A549 (cell line): ENCODE measurements at regions not wholly inside any gene's neighbourhood (a gene's known extent, or its start where the extent isn't known, plus 50 kb on each side); places are given as distances from the start of the nearest gene placed in this dataset.

Source experiments
- ATAC-seq, 2 experiments: fragments of 200-7000 bp in 1 of 2; fragments of >200 bp in 1 of 2; cut with Nextera tagmentation in 1 of 2; cut with Tn5 transposase in 1 of 2; 3 replicates each; pipeline versions ENCODE4 v1.8.0 to v1.9.1; 2018 to 2020; ENCODE audit warnings: mild to moderate bottlenecking in 1 of 2, moderate library complexity in 1 of 2
- CTCF ChIA-PET: fragments of 300-600 bp; sonication (Branson Sonifier 250); formaldehyde crosslinking; extraction: SDS; loops from one replicate; lab custom pipeline; 2021; ENCODE audit warnings: antibody characterized with exemption, inconsistent platforms; lab: Yijun Ruan, JAX
- POLR2A ChIA-PET: fragments of 350-600 bp; formaldehyde crosslinking; extraction: SDS; loops from one replicate; lab custom pipeline; 2021; ENCODE audit warnings: antibody characterized with exemption, inconsistent platforms; lab: Yijun Ruan, JAX
- DNase-seq, 2 experiments: peaks; one replicate each; pipeline versions ENCODE4 v3.0.0 to v3.0.0-alpha.2; 2011 to 2016; ENCODE audit warnings: low read depth in 1 of 2, low spot score in 1 of 2
- FAIRE-seq: peaks from 2 replicates; lab custom pipeline; 2011; peaks lifted over from hg19 to GRCh38; lab: Jason Lieb, UNC
- H3K27ac ChIP-seq, 2 experiments: fragments of >200 bp; sonication (Bioruptor Twin); formaldehyde crosslinking; 3 replicates each; pipeline ENCODE4 v1.5.1; 2016 to 2017
- H3K4me1 ChIP-seq: fragments of >200 bp; sonication (Bioruptor Twin); formaldehyde crosslinking; 3 replicates; pipeline ENCODE4 v1.6.1; 2016
- H3K4me2 ChIP-seq: fragments of >200 bp; sonication (Bioruptor Twin); formaldehyde crosslinking; 3 replicates; pipeline ENCODE4 v1.6.1; 2016
- H3K4me3 ChIP-seq: fragments of >200 bp; sonication (Bioruptor Twin); formaldehyde crosslinking; 3 replicates; pipeline ENCODE4 v1.5.1; 2016
- H3K9me3 ChIP-seq: fragments of >200 bp; sonication (Bioruptor Twin); formaldehyde crosslinking; 3 replicates; pipeline ENCODE4 v1.6.1; 2016
- CEBPB ChIP-seq, 2 experiments: fragments of >200 bp in 1 of 2; sonication (Bioruptor Twin) in 1 of 2; formaldehyde crosslinking in 1 of 2; IDR thresholded peaks; 2 replicates each; pipeline ENCODE4 v1.6.1; 2012 to 2016
- CHD4 ChIP-seq: fragments of 200-600 bp; sonication (generic); IDR thresholded peaks from 2 replicates; pipeline ENCODE4 v1.6.1; 2016; ENCODE audit warnings: antibody characterized with exemption, mild to moderate bottlenecking, borderline replicate concordance
- FOSL2 ChIP-seq, 2 experiments: fragments of 450-650 bp in 1 of 2; fragments of >200 bp in 1 of 2; sonication (Bioruptor Twin) in 1 of 2; formaldehyde crosslinking; IDR thresholded peaks; 2 replicates each; pipeline versions ENCODE4 v1.5.0 to v1.6.1; 2016 to 2020; ENCODE audit warnings: mild to moderate bottlenecking in 1 of 2, moderate library complexity in 1 of 2
- HDAC2 ChIP-seq: fragments of 200-600 bp; sonication (generic); IDR thresholded peaks from 2 replicates; pipeline ENCODE4 v1.6.1; 2016
- KDM1A ChIP-seq: fragments of 200-600 bp; sonication (generic); IDR thresholded peaks from 2 replicates; pipeline ENCODE4 v1.6.1; 2016; ENCODE audit warnings: low read depth, mild to moderate bottlenecking
- NFE2L2 ChIP-seq: fragments of 150-350 bp; conservative IDR thresholded peaks from 2 replicates; pipeline ENCODE4 v1.6.1; 2014; ENCODE audit warnings: low read length
- NPAS2 ChIP-seq: fragments of 250-450 bp; sonication (Bioruptor Pico); IDR thresholded peaks from 2 replicates; pipeline ENCODE4 v1.8.0; 2022; ENCODE audit warnings: mild to moderate bottlenecking, moderate library complexity, borderline replicate concordance
- NR3C1 ChIP-seq: fragments of >200 bp; sonication (Bioruptor Twin); formaldehyde crosslinking; IDR thresholded peaks from 3 replicates; pipeline ENCODE4 v1.6.1; 2017
- TP53 ChIP-seq: fragments of 250-450 bp; sonication (Bioruptor Pico); IDR thresholded peaks from 2 replicates; pipeline ENCODE4 v1.5.0; 2021; ENCODE audit warnings: mild to moderate bottlenecking, moderate library complexity
- ZC3H11A ChIP-seq: fragments of 450-650 bp; IDR thresholded peaks from 2 replicates; pipeline ENCODE4 v1.6.1; 2014; ENCODE audit warnings: antibody characterized with exemption, mild to moderate bottlenecking
- WGBS: methylation state at CpG from one replicate; pipeline ENCODE4 v1.1.6; 2017; ENCODE audit errors: missing lambda C conversion rate; 5-methylcytosine and 5-hydroxymethylcytosine counted together
- small RNA-seq, 6 experiments: library from RNA; depleted of rRNA; stranded (forward); fragments of <200 nt; gene quantifications; one replicate each; pipeline ENCODE3, GENCODE V24; 2012
- TF ChIP-seq, protein P1 (sequence below): fragments of 200-600 bp; sonication (generic); IDR thresholded peaks from 2 replicates; pipeline ENCODE4 v1.6.1; 2016; ENCODE audit warnings: antibody characterized with exemption, mild to moderate bottlenecking, moderate library complexity

- H3K4me2 ChIP-seq: no peak overlapping the region
- ATAC-seq: no peak
- CTCF ChIA-PET: no interaction called here
- no peak overlapping the region for H3K27ac ChIP-seq
- no peak for FAIRE-seq
- no peak overlapping the region for H3K4me3 ChIP-seq
- POLR2A ChIA-PET: no interaction called here
- no peaks in the 10 kb centered on the region for H3K4me1 ChIP-seq
- no peak for DNase-seq
- TF ChIP-seq, protein P1, sequence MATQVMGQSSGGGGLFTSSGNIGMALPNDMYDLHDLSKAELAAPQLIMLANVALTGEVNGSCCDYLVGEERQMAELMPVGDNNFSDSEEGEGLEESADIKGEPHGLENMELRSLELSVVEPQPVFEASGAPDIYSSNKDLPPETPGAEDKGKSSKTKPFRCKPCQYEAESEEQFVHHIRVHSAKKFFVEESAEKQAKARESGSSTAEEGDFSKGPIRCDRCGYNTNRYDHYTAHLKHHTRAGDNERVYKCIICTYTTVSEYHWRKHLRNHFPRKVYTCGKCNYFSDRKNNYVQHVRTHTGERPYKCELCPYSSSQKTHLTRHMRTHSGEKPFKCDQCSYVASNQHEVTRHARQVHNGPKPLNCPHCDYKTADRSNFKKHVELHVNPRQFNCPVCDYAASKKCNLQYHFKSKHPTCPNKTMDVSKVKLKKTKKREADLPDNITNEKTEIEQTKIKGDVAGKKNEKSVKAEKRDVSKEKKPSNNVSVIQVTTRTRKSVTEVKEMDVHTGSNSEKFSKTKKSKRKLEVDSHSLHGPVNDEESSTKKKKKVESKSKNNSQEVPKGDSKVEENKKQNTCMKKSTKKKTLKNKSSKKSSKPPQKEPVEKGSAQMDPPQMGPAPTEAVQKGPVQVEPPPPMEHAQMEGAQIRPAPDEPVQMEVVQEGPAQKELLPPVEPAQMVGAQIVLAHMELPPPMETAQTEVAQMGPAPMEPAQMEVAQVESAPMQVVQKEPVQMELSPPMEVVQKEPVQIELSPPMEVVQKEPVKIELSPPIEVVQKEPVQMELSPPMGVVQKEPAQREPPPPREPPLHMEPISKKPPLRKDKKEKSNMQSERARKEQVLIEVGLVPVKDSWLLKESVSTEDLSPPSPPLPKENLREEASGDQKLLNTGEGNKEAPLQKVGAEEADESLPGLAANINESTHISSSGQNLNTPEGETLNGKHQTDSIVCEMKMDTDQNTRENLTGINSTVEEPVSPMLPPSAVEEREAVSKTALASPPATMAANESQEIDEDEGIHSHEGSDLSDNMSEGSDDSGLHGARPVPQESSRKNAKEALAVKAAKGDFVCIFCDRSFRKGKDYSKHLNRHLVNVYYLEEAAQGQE: no peak
- TF ChIP-seq KDM1A (no peak), NR3C1 (no peak), NPAS2 (CRISPR knock-in tag) (no peak), NFE2L2 (no peak), CEBPB (IDR thresholded peaks at IDR 0.05) (no peak), CHD4 (no peak), ZC3H11A (no peak), FOSL2 (IDR thresholded peaks at IDR 0.05) (no peak), FOSL2 (CRISPR knock-in tag; IDR thresholded peaks at IDR 0.05) (no peak), TP53 (CRISPR knock-in tag) (no peak), HDAC2 (no peak)
- 53% methylated on average over 29 of the region's 31 CpGs for WGBS
- no peaks in the 10 kb centered on the region for H3K9me3 ChIP-seq
These were observed 193.6 kb upstream of the HTR2C start for GRCh38 chrX:114390251-114390796.

Small RNAs in the stretch of these regions (small RNA-seq; reads per million reads assigned to genes)
- gene AL953862.1: 0 to 1.0 (median 0) reads per million in 6 experiments
